Right lobe of liver (tissue), 4 donors: ENCODE measurements at regions not wholly inside any gene's neighbourhood (a gene's known extent, or its start where the extent isn't known, plus 50 kb on each side); places are given as distances from the start of the nearest gene placed in this dataset.

Experiments
- CTCF ChIP-seq, 4 donors: fragments of 200-600 bp in 3 of 4; fragments of 450-650 bp in 1 of 4; IDR thresholded peaks; one replicate each; pipeline versions ENCODE4 v1.5.1 to v1.8.0; 2016 to 2022; ENCODE audit warnings: antibody characterized with exemption in 4 of 4, mild to moderate bottlenecking in 2 of 4
- POLR2A ChIP-seq: fragments of 450-650 bp; IDR thresholded peaks from one replicate; pipeline ENCODE4 v1.6.1; 2017; ENCODE audit warnings: antibody characterized with exemption, mild to moderate bottlenecking
- donor health status: DM: no; HTN: no; CAD: no.
- donor health status: DM: no; HTN: no; CAD: no.
- donor health status: DM: no; HTN: yes; CAD: no.

GRCh38 chr1:244246334-244246733 is 195.3 kb downstream of the ZBTB18 start:
- TF ChIP-seq POLR2A = no peak
- no peak for TF ChIP-seq CTCF (IDR thresholded peaks at IDR 0.05)
